Right lobe of liver (tissue), 6 donors: ENCODE measurements at regions not wholly inside any gene's neighbourhood (a gene's known extent, or its start where the extent isn't known, plus 50 kb on each side); places are given as distances from the start of the nearest gene placed in this dataset.

Experiments used
- ATAC-seq, 4 donors: fragments of 200-7000 bp; cut with Tn5 transposase; one replicate each; pipeline ENCODE4 v1.9.1; 2020; ENCODE audit warnings: mild to moderate bottlenecking in 4 of 4, moderate library complexity in 4 of 4
- DNase-seq, 3 donors: peaks; one replicate each; pipeline ENCODE4 v3.0.0-alpha.2; 2020
- H3K27ac ChIP-seq, 3 donors: fragments of 200-600 bp; one replicate each; pipeline ENCODE4 v1.8.0; 2022
- H3K27me3 ChIP-seq, 2 donors: fragments of 200-600 bp; one replicate each; pipeline ENCODE4 v1.8.0; 2022
- H3K36me3 ChIP-seq, 4 donors: fragments of 200-600 bp; sonication (generic) in 1 of 4; one replicate each; pipeline versions ENCODE4 v1.5.1 to v1.8.0; 2017 to 2022; ENCODE audit warnings: control low read depth in 1 of 4
- H3K4me1 ChIP-seq, 4 donors: fragments of 200-600 bp; sonication (generic) in 1 of 4; one replicate each; pipeline versions ENCODE4 v1.5.1 to v1.8.0; 2017 to 2022; ENCODE audit warnings: control low read depth in 1 of 4
- H3K4me3 ChIP-seq, 3 donors: fragments of 200-600 bp; one replicate each; pipeline ENCODE4 v1.8.0; 2022
- H3K9me3 ChIP-seq, 4 donors: fragments of 200-600 bp; sonication (generic) in 1 of 4; one replicate each; pipeline versions ENCODE4 v1.5.1 to v1.8.0; 2017 to 2022; ENCODE audit warnings: control low read depth in 1 of 4
- CTCF ChIP-seq, 4 donors: fragments of 200-600 bp in 3 of 4; fragments of 450-650 bp in 1 of 4; IDR thresholded peaks; one replicate each; pipeline versions ENCODE4 v1.5.1 to v1.8.0; 2016 to 2022; ENCODE audit warnings: antibody characterized with exemption in 4 of 4, mild to moderate bottlenecking in 2 of 4
- POLR2A ChIP-seq: fragments of 450-650 bp; IDR thresholded peaks from one replicate; pipeline ENCODE4 v1.6.1; 2017; ENCODE audit warnings: antibody characterized with exemption, mild to moderate bottlenecking
- WGBS: methylation state at CpG from one replicate; pipeline ENCODE4 v1.1.6; 2018; ENCODE audit warnings: low coverage, low lambda C conversion rate; ENCODE audit not compliant: insufficient coverage; ENCODE audit errors: missing lambda C conversion rate; 5-methylcytosine and 5-hydroxymethylcytosine counted together
- intact Hi-C, 2 donors: fragments of 100-400 bp; cut with DNase I; formaldehyde crosslinking; loops; one replicate each; pipeline versions ENCODE4 v1.11.2 to v1.14.1; 2022
- donor health status: DM: no; HTN: yes; CAD: no.
- donor health status: DM: no; HTN: no; CAD: no.
- donor health status: DM: no; HTN: no; CAD: no.
- donor health status: DM: no; HTN: yes; CAD: no.
- donor health status: DM: no; HTN: yes; CAD: no.

DNA sequence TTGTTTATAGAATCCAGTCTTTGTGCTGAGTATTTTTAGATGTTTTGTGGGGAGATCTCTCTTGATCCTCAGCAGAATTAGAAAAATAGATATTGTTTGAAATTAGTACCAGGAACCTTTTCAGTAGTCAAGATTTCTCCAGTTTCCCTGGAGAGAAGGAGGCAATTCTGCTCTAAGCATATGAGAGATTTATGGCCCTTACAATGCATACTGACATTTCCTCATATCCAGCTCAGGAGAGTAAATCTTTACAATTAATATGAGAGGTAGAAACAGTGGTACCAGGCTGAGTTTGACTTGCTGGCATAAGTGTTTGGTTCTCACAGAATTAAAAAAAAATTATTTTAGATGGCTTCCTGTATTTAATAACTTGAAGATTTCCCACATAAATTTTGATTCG is 239.1 kb upstream of the SGO1 start:
- H3K9me3 ChIP-seq, result no peaks in the 10 kb centered on the region
- H3K4me3 ChIP-seq, result no peak overlapping the region
- 75% methylated on average over 1 of the region's 1 CpG for WGBS
- no peaks in the 10 kb centered on the region for H3K27me3 ChIP-seq
- TF ChIP-seq POLR2A (no peak), CTCF (IDR thresholded peaks at IDR 0.05) (no peak)
- ATAC-seq (no peak), DNase-seq (no peak)
- intact Hi-C loops, result no loop called here
- no peak overlapping the region for H3K27ac ChIP-seq
- H3K4me1 ChIP-seq, result peaks cover 0 to 2% (median 0%) of the 10 kb centered on the region in 4 donors
- H3K36me3 ChIP-seq, result no peaks in the 10 kb centered on the region

DNA sequence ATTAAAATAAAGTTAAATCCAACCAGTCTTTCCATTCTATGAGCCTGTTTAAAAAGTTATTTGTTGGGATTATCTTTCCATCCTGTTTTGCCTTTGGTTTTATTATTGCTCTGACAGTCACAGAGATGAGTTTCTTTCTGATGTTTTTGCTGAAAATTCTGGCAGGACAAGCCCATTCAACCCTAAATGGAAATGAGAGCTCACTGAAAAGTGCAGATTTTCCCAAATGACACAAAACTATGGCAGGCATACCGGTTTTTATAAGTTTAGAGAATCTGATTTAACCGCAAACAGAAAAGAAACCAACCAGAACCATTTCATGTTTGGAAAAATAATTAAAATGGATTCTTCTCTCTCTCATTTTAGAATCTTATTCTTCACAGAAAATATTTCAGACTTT is 238.1 kb upstream of the SGO1 start:
- no peaks in the 10 kb centered on the region for H3K36me3 ChIP-seq
- WGBS, result 65% methylated on average over 2 of the region's 2 CpGs
- no peak for DNase-seq

GRCh38 chr3:20422391-20422790 is 236.4 kb upstream of the SGO1 start:
- Histone ChIP-seq H3K27me3 (no peaks in the 10 kb centered on the region), H3K36me3 (no peaks in the 10 kb centered on the region), H3K4me1 (peaks cover 0 to 2% (median 0%) of the 10 kb centered on the region in 4 donors), H3K9me3 (no peaks in the 10 kb centered on the region), H3K27ac (no peak overlapping the region), H3K4me3 (no peak overlapping the region)
- no peak for TF ChIP-seq CTCF (IDR thresholded peaks at IDR 0.05)
- no peak for TF ChIP-seq POLR2A
- 51% methylated on average over 2 of the region's 2 CpGs for WGBS
- no peak for ATAC-seq
- no peak for DNase-seq
- intact Hi-C loops, result no loop called here

More for the DNA sequence above, 238.1 kb upstream of the SGO1 start:
- Histone ChIP-seq H3K9me3 (no peaks in the 10 kb centered on the region), H3K27ac (no peak overlapping the region), H3K27me3 (no peaks in the 10 kb centered on the region), H3K4me1 (peaks cover 0 to 2% (median 0%) of the 10 kb centered on the region in 4 donors), H3K4me3 (no peak overlapping the region)
- intact Hi-C loops, result no loop called here
- ATAC-seq, result no peak
- TF ChIP-seq POLR2A (no peak), CTCF (IDR thresholded peaks at IDR 0.05) (no peak)

GRCh38 chr3:20417388-20418108 is 231.5 kb upstream of the SGO1 start:
- DNase-seq (no peak), ATAC-seq (no peak)
- Histone ChIP-seq H3K27me3 (no peaks in the 10 kb centered on the region), H3K36me3 (no peaks in the 10 kb centered on the region), H3K9me3 (no peaks in the 10 kb centered on the region), H3K4me1 (no peaks in the 10 kb centered on the region), H3K27ac (no peak overlapping the region), H3K4me3 (no peak overlapping the region)
- intact Hi-C loops, result no loop called here
- TF ChIP-seq POLR2A, result no peak
- TF ChIP-seq CTCF (IDR thresholded peaks at IDR 0.05), result no peak
- WGBS, result 60% methylated on average over 5 of the region's 5 CpGs
